Esophagus muscularis mucosa (tissue), 4 donors: ENCODE measurements at regions not wholly inside any gene's neighbourhood (a gene's known extent, or its start where the extent isn't known, plus 50 kb on each side); places are given as distances from the start of the nearest gene placed in this dataset.

Experiments used
- EP300 ChIP-seq: sonication (generic); formaldehyde crosslinking; IDR thresholded peaks from one replicate; pipeline ENCODE4 v1.6.1; 2017; ENCODE audit warnings: antibody characterized with exemption
- POLR2A ChIP-seq: fragments of 450-650 bp; IDR thresholded peaks from one replicate; pipeline ENCODE4 v1.6.1; 2017; ENCODE audit warnings: antibody characterized with exemption, moderate library complexity, mild to moderate bottlenecking, low read depth
- TF ChIP-seq, protein P1 (sequence below), 3 experiments: fragments of 200-600 bp in 2 of 3; fragments of 450-650 bp in 1 of 3; sonication (generic) in 2 of 3; IDR thresholded peaks; one replicate each; pipeline ENCODE4 v1.5.1; 2017 to 2019; ENCODE audit warnings: antibody characterized with exemption in 3 of 3, mild to moderate bottlenecking in 2 of 3, moderate library complexity in 1 of 3

GRCh38 chr2:129716781-129717559 is 262.5 kb upstream of the RAB6C start:
- TF ChIP-seq, protein P1, sequence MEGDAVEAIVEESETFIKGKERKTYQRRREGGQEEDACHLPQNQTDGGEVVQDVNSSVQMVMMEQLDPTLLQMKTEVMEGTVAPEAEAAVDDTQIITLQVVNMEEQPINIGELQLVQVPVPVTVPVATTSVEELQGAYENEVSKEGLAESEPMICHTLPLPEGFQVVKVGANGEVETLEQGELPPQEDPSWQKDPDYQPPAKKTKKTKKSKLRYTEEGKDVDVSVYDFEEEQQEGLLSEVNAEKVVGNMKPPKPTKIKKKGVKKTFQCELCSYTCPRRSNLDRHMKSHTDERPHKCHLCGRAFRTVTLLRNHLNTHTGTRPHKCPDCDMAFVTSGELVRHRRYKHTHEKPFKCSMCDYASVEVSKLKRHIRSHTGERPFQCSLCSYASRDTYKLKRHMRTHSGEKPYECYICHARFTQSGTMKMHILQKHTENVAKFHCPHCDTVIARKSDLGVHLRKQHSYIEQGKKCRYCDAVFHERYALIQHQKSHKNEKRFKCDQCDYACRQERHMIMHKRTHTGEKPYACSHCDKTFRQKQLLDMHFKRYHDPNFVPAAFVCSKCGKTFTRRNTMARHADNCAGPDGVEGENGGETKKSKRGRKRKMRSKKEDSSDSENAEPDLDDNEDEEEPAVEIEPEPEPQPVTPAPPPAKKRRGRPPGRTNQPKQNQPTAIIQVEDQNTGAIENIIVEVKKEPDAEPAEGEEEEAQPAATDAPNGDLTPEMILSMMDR (IDR thresholded peaks at IDR 0.05), result no peak
- TF ChIP-seq EP300, result no peak
- no peak for TF ChIP-seq POLR2A
